Endothelial cell of umbilical vein (primary cell): ENCODE measurements at regions not wholly inside any gene's neighbourhood (a gene's known extent, or its start where the extent isn't known, plus 50 kb on each side); places are given as distances from the start of the nearest gene placed in this dataset.

Experiments
- BruUV-seq: library from RNA; stranded (reverse); fragments of 400-500 nt; replicated peaks from 2 replicates; lab custom pipeline; 2021; lab: Mats Ljungman, UMichigan
- CTCF ChIA-PET: fragments of 300-600, 350-600 bp; sonication (Branson Sonifier 250); formaldehyde crosslinking; loops from one replicate; lab custom pipeline; 2021; ENCODE audit warnings: antibody characterized with exemption, inconsistent platforms; lab: Charles Lee
- POLR2A ChIA-PET: fragments of 300-600, 350-600 bp; sonication (Branson Sonifier 250); formaldehyde crosslinking; loops from one replicate; lab custom pipeline; 2021; ENCODE audit warnings: antibody characterized with exemption, inconsistent platforms; lab: Charles Lee
- DNase-seq: peaks from one replicate; pipeline ENCODE4 v3.0.0-alpha.2; 2011; ENCODE audit warnings: low read depth, low spot score
- FAIRE-seq: peaks from 2 replicates; lab custom pipeline; 2011; peaks lifted over from hg19 to GRCh38; lab: Jason Lieb, UNC
- H2AFZ ChIP-seq: 2 replicates; pipeline ENCODE4 v1.6.0; 2012; ENCODE audit warnings: low read depth, low read length, control low read depth, inconsistent platforms
- H3K27ac ChIP-seq: 2 replicates; pipeline ENCODE4 v1.5.1; 2011; ENCODE audit warnings: low read depth, mild to moderate bottlenecking, control low read depth, low read length, moderate library complexity; ENCODE audit not compliant: insufficient read depth
- H3K27me3 ChIP-seq, 2 experiments: 2 replicates each; pipeline versions ENCODE4 v1.6.0 to v1.6.1; 2011; ENCODE audit warnings: low read length in 2 of 2, mixed read lengths in 1 of 2; ENCODE audit not compliant: control insufficient read depth in 2 of 2, insufficient read depth in 2 of 2
- H3K36me3 ChIP-seq, 2 experiments: 2 replicates in 1 of 2; 3 replicates in 1 of 2; pipeline ENCODE4 v1.5.1; 2011; ENCODE audit warnings: low read length in 2 of 2, mild to moderate bottlenecking in 1 of 2, moderate library complexity in 1 of 2; ENCODE audit not compliant: control insufficient read depth in 2 of 2, insufficient read depth in 2 of 2; ENCODE audit errors: extremely low read depth in 1 of 2
- H3K4me1 ChIP-seq: 3 replicates; pipeline ENCODE4 v1.5.1; 2011; ENCODE audit warnings: mild to moderate bottlenecking, low read length; ENCODE audit not compliant: control insufficient read depth, insufficient read depth; ENCODE audit errors: extremely low read depth
- H3K4me2 ChIP-seq: 2 replicates; pipeline ENCODE4 v1.6.1; 2011; ENCODE audit warnings: low read length, control low read depth, mixed read lengths; ENCODE audit not compliant: insufficient read depth
- H3K4me3 ChIP-seq, 3 experiments: fragments of 200-600 bp in 1 of 3; sonication (generic), shearing (Covaris generic) in 1 of 3; replicated peaks in 1 of 3; 2 replicates each; pipeline ENCODE4 v1.5.1; 2011 to 2016; ENCODE audit warnings: control low read depth in 3 of 3, low read length in 3 of 3, mild to moderate bottlenecking in 2 of 3, inconsistent platforms in 1 of 3, low read depth in 1 of 3, moderate library complexity in 1 of 3; ENCODE audit not compliant: insufficient read depth in 1 of 3
- H3K79me2 ChIP-seq: 2 replicates; pipeline ENCODE4 v1.6.0; 2012; ENCODE audit warnings: low read length, inconsistent platforms; ENCODE audit not compliant: control insufficient read depth, insufficient read depth
- H3K9ac ChIP-seq: replicated peaks from 2 replicates; pipeline ENCODE3; 2011; ENCODE audit warnings: low read length, control low read depth; ENCODE audit not compliant: insufficient read depth; ENCODE audit errors: extremely low read depth
- H3K9me1 ChIP-seq: replicated peaks from 3 replicates; pipeline ENCODE4 v1.6.0; 2011; ENCODE audit warnings: mild to moderate bottlenecking, low read length; ENCODE audit not compliant: control insufficient read depth, insufficient read depth; ENCODE audit errors: extremely low read depth
- H3K9me3 ChIP-seq: replicated peaks from 2 replicates; pipeline ENCODE4 v1.5.1; 2012; ENCODE audit warnings: low read length, inconsistent platforms; ENCODE audit not compliant: control insufficient read depth, insufficient read depth
- H4K20me1 ChIP-seq: replicated peaks from 2 replicates; pipeline ENCODE3; 2011; ENCODE audit warnings: mild to moderate bottlenecking, low read length; ENCODE audit not compliant: control insufficient read depth, insufficient read depth; ENCODE audit errors: extremely low read depth
- CTCF ChIP-seq, 2 donors: IDR thresholded peaks; 1 replicate in 1 of 2; 2 replicates in 1 of 2; pipeline ENCODE4 v1.5.1; 2011; ENCODE audit warnings: low read length in 2 of 2, mild to moderate bottlenecking in 2 of 2, moderate library complexity in 2 of 2, control low read depth in 1 of 2, inconsistent platforms in 1 of 2, low read depth in 1 of 2; ENCODE audit not compliant: insufficient read depth in 1 of 2; ENCODE audit errors: extremely low read depth in 1 of 2
- EZH2 ChIP-seq: IDR thresholded peaks from 2 replicates; pipeline ENCODE4 v1.6.1; 2012; ENCODE audit warnings: borderline replicate concordance, low read depth, mild to moderate bottlenecking, moderate library complexity, low read length, inconsistent platforms; ENCODE audit not compliant: severe bottlenecking
- FOS ChIP-seq: IDR thresholded peaks from 2 replicates; pipeline ENCODE4 v1.6.1; 2011; ENCODE audit warnings: mild to moderate bottlenecking, low read length, moderate library complexity, borderline replicate concordance; ENCODE audit not compliant: insufficient read depth
- GATA2 ChIP-seq: IDR thresholded peaks from 2 replicates; pipeline ENCODE4 v1.7.0; 2011; ENCODE audit warnings: low read depth, mild to moderate bottlenecking, moderate library complexity, mixed read lengths, low read length; ENCODE audit not compliant: insufficient read length, insufficient read depth
- JUN ChIP-seq: IDR thresholded peaks from 2 replicates; pipeline ENCODE4 v1.6.1; 2011; ENCODE audit warnings: borderline replicate concordance, low read depth; ENCODE audit not compliant: insufficient read length, insufficient read depth
- MAX ChIP-seq: IDR thresholded peaks from 2 replicates; pipeline ENCODE4 v1.6.1; 2011; ENCODE audit not compliant: insufficient read depth, insufficient read length
- MYC ChIP-seq: IDR thresholded peaks from one replicate; pipeline ENCODE4 v1.6.1; 2011; ENCODE audit warnings: mild to moderate bottlenecking, low read depth, low read length
- POLR2A ChIP-seq: IDR thresholded peaks from 2 replicates; pipeline ENCODE4 v1.6.1; 2012; ENCODE audit warnings: low read depth, mild to moderate bottlenecking, control low read depth, low read length
- POLR2AphosphoS5 ChIP-seq: IDR thresholded peaks from 2 replicates; pipeline ENCODE4 v1.6.1; 2012; ENCODE audit warnings: low read depth, mild to moderate bottlenecking, control low read depth, low read length, moderate library complexity; ENCODE audit not compliant: insufficient read depth
- dilution Hi-C: fragments of 300-500 bp; cut with MboI; formaldehyde crosslinking; loops from one replicate; pipeline ENCODE4 v1.15.0; 2019; ENCODE audit warnings: low sequenced_read_pairs; ENCODE audit not compliant: extremely low pct_ligation_motif_present
- intact Hi-C: fragments of 100-400 bp; cut with micrococcal nuclease; formaldehyde crosslinking; loops from one replicate; pipeline ENCODE4 v1.10.0; 2022

- FAIRE-seq (no peak), DNase-seq (no peak)
- no peak overlapping the region for H3K9ac ChIP-seq
- BruUV-seq = no TSS peak
- ChIA-PET CTCF (no interaction called here), POLR2A (no interaction called here)
- no peak overlapping the region for H3K4me2 ChIP-seq
- no peak overlapping the region for H2AFZ ChIP-seq
- H4K20me1 ChIP-seq = no peaks in the 10 kb centered on the region
- intact Hi-C loops = no loop called here
- no peaks in the 10 kb centered on the region for H3K27me3 ChIP-seq
- no peaks in the 10 kb centered on the region for H3K4me1 ChIP-seq
- H3K27ac ChIP-seq = no peak overlapping the region
- no peaks in the 10 kb centered on the region for H3K79me2 ChIP-seq
- dilution Hi-C loops = no loop called here
- H3K36me3 ChIP-seq = no peaks in the 10 kb centered on the region
- H3K9me1 ChIP-seq = no peaks in the 10 kb centered on the region
- H3K9me3 ChIP-seq = no peaks in the 10 kb centered on the region
- no peak for TF ChIP-seq POLR2AphosphoS5
- TF ChIP-seq POLR2A = no peak
- TF ChIP-seq EZH2 = no peak
- TF ChIP-seq MYC = no peak
- no peak for TF ChIP-seq CTCF (IDR thresholded peaks at IDR 0.05; ENCODE audit: extremely low read depth in 1 of 2, insufficient read depth in 1 of 2, low read depth in 1 of 2, low read length in 2 of 2)
- TF ChIP-seq JUN = no peak
- TF ChIP-seq GATA2 = no peak
- no peak for TF ChIP-seq MAX
- no peak for TF ChIP-seq FOS
- no peak overlapping the region for H3K4me3 ChIP-seq
Measured at GRCh38 chr13:105763851-105764250, 771.6 kb downstream of the EFNB2 start.
